Sciatic nerve (tissue), 2 donors: ENCODE measurements at regions not wholly inside any gene's neighbourhood (a gene's known extent, or its start where the extent isn't known, plus 50 kb on each side); places are given as distances from the start of the nearest gene placed in this dataset.
"Not testable (repeated sequence)": the region's sequence is repeated elsewhere in the genome, so short reads cannot be mapped to it uniquely, and the experiment has no call there.

Source experiments
- ATAC-seq: fragments of 200-7000 bp; cut with Tn5 transposase; one replicate; pipeline ENCODE4 v1.9.1; 2020; ENCODE audit warnings: mild to moderate bottlenecking, moderate library complexity
- DNase-seq: peaks from one replicate; pipeline ENCODE4 v3.0.0-alpha.2; 2020; ENCODE audit warnings: low spot score
- intact Hi-C: fragments of 100-400 bp; cut with DNase I; formaldehyde crosslinking; loops from one replicate; pipeline ENCODE4 v1.14.2; 2022
- donor health status: DM: no; HTN: no; CAD: no.
- donor health status: DM: no; HTN: no; CAD: no.

DNA sequence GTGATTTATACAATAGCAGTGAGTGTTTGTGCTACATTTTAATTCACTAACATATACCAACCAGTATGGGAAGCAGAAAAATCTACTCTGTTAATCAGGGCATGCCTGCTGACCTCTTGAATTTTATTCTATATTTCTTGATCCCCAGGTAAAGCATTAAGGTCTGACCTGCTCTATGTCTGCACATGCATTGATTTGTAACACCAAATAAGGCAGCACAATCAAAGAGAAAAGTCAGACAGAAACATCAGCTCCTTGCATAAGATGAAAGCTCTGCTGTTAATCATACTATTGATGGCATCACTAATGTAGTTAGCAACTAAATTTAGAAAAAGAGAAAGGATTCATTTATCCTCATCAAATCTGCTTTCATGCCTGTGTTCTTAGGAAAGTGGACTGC, 2744.8 kb upstream of the PCDH20 start:
- ATAC-seq, result no peak
- intact Hi-C loops, result no loop called here
- DNase-seq, result no peak

GRCh38 chr13:64158908-64159307, 2743.3 kb upstream of the PCDH20 start:
- DNase-seq (no peak), ATAC-seq (no peak)
- intact Hi-C loops, result no loop called here

- ATAC-seq (no peak), DNase-seq (no peak)
- intact Hi-C loops, result no loop called here
Observed at GRCh38 chr13:64154514-64154913, 2738.9 kb upstream of the PCDH20 start.

DNA sequence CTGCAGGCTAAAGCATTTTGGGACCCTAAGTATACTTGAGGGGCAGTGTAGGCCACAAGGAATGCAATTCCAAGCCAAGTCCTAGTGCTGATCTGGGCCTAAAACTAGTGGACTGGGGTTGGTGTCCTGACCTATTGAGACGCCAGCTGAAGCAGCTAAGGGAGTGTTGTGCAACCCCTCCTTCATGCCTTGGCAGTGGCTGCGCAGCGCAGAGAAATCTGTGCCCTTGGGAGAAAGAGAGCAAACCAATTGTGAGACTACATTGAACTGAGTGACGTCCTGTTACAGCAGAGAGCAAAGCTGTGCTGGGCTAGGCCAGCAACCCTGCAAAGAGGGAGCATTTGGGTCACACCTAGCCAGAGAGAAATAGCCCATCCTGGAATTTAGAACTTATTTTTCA, 2715.0 kb upstream of the PCDH20 start:
- ATAC-seq (peak; percentile 84), DNase-seq (no peak)
- intact Hi-C loops, result no loop called here

DNA sequence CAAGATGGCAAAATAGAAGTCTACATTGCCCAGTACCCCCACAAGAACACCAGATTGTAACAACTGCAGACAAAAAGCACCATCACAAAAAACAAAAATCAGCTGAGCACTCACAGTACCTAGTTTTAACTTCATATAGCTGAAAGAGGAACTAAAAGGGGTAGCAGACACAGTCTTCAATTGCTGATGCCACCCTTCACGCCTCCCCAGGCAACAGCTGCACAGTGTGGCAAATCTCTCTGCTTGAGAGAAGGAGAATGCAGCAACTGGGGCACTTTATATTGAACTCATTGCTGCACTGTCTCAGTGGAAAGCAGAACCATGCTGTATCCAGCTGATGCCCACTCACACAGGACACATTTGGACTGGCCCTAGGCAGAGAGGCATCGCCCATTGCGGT, 2714.5 kb upstream of the PCDH20 start:
- DNase-seq, result no peak
- no peak for ATAC-seq
- intact Hi-C loops, result no loop called here

DNA sequence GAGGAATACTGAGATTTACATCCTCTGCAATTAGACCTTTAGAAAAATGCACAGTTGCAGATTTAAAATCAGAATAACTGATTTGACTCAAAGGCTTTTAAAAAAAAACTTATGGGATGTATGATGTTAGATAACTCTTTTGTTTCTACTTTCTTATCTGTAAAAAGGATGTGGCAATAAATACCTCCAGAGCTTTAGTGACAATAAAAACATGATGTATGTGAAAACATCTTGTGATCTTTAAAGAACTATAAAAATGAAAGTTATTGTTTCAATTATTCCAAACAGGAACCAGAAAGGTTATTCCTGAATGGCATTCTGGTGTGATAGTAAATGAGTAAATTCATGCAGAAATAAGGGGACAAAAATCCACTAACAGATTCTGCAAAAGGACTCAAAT, 2712.2 kb upstream of the PCDH20 start:
- ATAC-seq, result no peak
- intact Hi-C loops, result no loop called here
- no peak for DNase-seq

DNA sequence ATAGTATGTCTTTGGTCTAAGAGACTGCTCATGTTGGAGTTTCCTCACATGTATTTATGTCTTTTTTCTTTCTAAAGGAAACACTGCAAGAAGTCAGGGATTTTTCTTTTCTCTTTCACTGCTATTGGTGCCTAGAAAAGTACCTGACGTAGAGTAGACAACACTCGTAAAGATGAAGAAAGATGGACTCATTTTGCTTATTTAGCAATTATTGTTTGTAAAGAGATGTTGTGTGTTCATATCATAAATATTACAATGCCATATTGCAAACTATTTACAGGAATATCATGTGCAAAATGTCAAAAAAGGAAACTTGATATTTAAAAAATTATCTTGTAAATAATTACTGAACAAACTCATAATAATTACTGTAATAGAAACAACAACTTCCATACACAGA, 2711.5 kb upstream of the PCDH20 start:
- intact Hi-C loops, result no loop called here
- ATAC-seq, result no peak

DNA sequence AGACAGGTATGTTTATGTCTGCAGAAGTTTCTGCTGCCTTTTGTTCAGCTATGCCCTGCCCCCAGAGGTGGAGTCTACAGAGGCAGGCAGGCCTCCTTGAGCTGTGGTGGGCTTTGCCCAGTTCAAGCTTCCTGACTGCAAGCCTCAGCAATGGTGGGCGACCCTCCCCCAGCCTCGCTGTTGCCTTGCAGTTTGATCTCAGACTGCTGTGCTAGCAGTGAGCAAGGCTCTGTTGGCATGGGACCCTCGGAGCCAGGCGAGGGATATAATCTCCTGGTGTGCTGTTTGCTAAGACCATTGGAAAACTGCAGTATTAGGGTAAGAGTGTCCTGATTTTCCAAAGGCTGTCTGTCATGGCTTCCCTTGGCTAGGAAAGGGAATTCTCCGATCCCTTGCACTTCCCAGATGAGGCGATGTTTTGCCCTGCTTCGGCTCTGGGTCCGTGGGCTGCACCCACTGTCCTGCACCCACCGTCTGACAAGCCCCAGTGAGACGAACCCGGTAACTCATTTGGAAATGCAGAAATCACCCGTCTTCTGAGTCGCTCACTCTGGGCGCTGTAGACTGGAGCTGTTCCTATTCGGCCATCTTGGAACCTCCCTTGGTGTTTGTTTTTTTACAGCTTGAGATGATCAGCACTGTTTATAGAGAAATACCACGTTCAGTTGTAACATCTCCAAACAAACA, 2705.5 kb upstream of the PCDH20 start:
- intact Hi-C loops, ATAC-seq, DNase-seq: not testable (repeated sequence)

More for the DNA sequence above, 2711.5 kb upstream of the PCDH20 start:
- DNase-seq, result no peak

GRCh38 chr13:64099994-64100393, 2684.3 kb upstream of the PCDH20 start:
- ATAC-seq (no peak), DNase-seq (no peak)
- intact Hi-C loops, result no loop called here

GRCh38 chr13:64090311-64090710, 2674.7 kb upstream of the PCDH20 start:
- ATAC-seq, result no peak
- intact Hi-C loops, result no loop called here
- DNase-seq, result no peak

DNA sequence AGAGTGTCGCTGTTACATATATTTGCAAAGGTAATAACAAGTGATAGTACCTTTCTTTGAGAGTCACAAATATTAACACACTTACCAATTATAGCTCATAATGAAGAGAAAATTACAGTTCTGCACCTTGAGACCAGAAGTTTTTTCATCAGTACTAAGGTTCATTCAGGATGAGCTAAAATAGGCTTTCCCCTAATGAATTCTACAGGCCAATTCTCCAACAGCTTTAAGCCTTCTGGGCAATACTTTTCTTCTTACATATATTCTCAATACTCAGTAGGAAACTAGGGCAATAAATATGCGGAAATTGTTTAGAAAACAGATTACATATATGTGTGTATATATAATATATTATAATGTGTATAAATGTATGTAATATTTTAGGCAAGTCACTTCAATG, 2672.8 kb upstream of the PCDH20 start:
- intact Hi-C loops, result no loop called here
- ATAC-seq (no peak), DNase-seq (no peak)

- ATAC-seq, result no peak
- DNase-seq, result no peak
- intact Hi-C loops, result no loop called here
Observed at GRCh38 chr13:64087624-64088023, 2672.0 kb upstream of the PCDH20 start.

DNA sequence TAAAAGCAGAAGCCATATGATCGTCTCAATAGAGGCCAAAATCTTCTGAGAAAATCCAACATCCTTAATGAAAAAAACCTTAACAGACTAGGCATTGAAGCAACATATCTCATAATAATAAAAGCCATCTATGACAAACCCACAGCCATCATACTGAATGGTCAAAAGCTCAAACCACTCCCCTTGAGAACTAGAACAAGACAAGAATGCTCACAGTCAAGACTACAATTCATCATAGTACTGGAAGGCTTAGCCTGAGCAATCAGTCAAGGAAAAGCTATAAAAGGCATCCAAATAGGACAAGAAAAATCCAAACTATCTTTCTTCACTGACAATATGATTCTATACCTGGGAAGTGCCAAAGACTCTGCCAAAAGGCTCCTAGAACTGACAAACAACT, 2668.2 kb upstream of the PCDH20 start:
- intact Hi-C loops, result no loop called here
- DNase-seq, result no peak
- no peak for ATAC-seq

GRCh38 chr13:64083396-64083795, 2667.7 kb upstream of the PCDH20 start:
- no peak for ATAC-seq
- DNase-seq, result no peak
- intact Hi-C loops, result no loop called here

DNA sequence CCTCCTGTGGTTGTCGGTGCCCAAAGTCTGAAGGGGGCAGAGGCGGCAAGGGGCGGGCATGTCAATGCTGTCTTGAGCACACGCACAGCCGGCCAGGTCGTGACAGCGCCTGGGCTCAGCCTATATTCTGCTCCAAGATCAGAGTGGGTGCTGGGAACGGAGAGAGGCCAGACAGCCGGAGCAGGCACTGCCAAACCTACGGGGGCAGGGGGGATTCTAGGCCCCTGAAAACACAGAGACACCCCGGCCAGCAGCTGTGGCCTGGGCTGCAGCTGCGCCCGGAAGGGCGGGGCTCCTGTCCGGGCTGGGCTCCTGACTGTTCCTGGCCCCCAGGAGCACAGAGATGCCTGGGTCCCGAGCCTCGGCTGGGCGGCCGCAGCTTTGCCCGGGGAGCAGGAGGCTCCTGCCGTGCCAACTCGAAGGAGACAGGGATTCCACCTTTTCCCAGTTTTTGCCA, 2662.9 kb upstream of the PCDH20 start:
- ATAC-seq, result peak; percentile 41

DNA sequence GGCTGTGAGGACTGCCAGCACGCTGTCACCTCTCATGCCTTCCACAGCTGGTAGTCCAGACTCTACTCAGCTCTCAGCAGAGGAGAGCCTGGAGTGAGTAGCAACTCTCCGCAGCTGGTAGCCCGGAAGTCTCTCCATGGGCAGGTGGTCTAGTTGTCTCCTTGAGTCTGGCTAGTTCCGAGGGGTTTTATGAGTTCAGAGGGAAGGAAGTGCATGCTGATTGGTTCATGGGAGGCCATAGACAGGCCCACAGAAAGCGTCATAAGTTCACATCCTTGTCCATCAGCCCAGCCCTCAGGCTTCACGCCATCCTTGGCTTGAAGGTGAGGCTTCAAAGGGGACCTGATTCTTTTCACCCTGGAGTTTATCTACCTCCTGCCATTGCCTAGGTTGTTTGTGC, 2662.4 kb upstream of the PCDH20 start:
- intact Hi-C loops, result no loop called here
- no peak for ATAC-seq
- DNase-seq, result no peak

More for the DNA sequence above, 2662.9 kb upstream of the PCDH20 start:
- no peak for DNase-seq
- intact Hi-C loops, result no loop called here

DNA sequence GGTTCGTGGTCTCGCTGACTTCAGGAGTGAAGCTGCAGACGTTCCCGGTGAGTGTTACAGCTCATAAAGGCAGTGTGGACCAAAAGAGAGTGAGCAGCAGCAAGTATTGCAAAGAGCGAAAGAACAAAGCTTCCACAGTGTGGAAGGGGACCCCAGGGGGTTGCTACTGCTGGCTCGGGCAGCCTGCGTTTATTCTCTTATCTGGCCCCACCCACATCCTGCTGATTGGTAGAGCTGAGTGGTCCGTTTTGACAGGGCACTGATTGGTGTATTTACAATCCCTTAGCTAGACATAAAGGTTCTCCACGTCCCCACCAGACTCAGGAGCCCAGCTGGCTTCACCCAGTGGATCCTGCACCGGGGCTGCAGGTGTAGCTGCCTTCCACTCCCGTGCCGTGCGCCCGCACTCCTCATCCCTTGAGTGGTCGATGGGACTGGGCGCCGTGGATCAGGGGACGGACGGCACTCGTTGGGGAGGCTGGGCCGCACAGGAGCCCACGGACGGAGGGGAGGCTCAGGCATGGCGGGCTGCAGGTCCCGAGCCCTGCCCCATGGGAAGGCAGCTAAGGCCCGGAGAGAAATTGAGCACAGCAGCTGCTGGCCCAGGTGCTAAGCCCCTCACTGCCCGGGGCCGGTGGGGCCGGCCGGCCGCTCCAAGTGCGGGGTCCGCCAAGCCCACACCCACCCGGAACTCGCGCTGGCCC, 2661.6 kb upstream of the PCDH20 start:
- DNase-seq, intact Hi-C loops, ATAC-seq: not testable (repeated sequence)

DNA sequence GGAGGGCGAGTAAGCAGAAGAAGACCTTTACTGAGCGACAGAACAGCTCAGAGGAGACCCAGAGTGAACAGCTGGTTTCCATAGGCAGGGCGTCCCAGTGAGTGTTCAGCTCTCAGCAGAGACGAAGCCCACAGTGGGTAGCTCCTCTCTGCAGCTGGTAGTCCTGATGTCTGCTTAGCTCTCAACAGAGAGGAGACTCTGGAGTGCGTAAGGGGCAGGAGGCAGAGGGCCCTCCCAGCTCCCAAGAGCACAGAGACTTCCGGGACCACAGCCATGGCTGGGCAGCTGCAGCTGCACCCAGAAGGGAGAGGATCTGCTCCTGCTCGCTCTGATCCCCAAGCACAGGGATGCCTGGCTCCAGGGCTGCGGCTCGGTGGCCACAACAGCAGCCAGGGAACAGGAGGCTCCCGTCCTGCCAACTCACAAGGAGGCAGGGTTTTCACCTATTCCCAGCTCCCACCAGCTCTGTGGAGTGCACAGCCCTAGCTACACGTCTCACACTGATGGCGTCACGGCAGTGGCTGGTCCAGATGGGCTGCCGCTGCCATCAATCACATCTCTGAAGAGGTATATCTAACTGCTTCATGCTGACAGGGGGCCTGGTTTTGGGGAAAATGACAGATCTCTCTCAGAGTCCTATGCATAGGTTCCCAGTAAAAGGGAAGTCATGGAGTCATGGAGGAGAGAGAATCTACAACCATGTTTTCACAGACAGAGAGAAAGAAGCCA, 2660.1 kb upstream of the PCDH20 start:
- ATAC-seq, result peak; percentile 13
- no peak for DNase-seq
- intact Hi-C loops, result no loop called here

- intact Hi-C loops, result no loop called here
- DNase-seq (no peak), ATAC-seq (no peak)
Observed at GRCh38 chr13:64074971-64075474, 2659.4 kb upstream of the PCDH20 start.

GRCh38 chr13:64073203-64073602, 2657.6 kb upstream of the PCDH20 start:
- DNase-seq, result no peak
- intact Hi-C loops, result no loop called here
- no peak for ATAC-seq
